GM12878 (cell line): ENCODE measurements at regions not wholly inside any gene's neighbourhood (a gene's known extent, or its start where the extent isn't known, plus 50 kb on each side); places are given as distances from the start of the nearest gene placed in this dataset.

Experiments used
- ATAC-seq: fragments of 200-7000 bp; cut with Tn5 transposase; 3 replicates; pipeline ENCODE4 v1.9.1; 2020; ENCODE audit warnings: mild to moderate bottlenecking, moderate library complexity
- BruUV-seq: library from RNA; stranded (reverse); fragments of 400-500 nt; replicated peaks from 2 replicates; lab custom pipeline; 2021; lab: Mats Ljungman, UMichigan
- CTCF ChIA-PET: fragments of 300-600 bp; sonication (Branson Sonifier 250); formaldehyde crosslinking; extraction: SDS; loops from one replicate; lab custom pipeline; 2021; ENCODE audit warnings: inconsistent platforms; lab: Yijun Ruan, JAX
- POLR2A ChIA-PET: fragments of 350-600 bp; formaldehyde crosslinking; extraction: SDS; loops from one replicate; lab custom pipeline; 2021; ENCODE audit warnings: inconsistent platforms; lab: Charles Lee
- RAD21 ChIA-PET: fragments of 300-600 bp; sonication (Branson Sonifier 250); formaldehyde crosslinking; loops from one replicate; lab custom pipeline; 2023; ENCODE audit warnings: antibody characterized with exemption; ENCODE audit not compliant: unreplicated experiment; lab: Charles Lee
- SMC1A ChIA-PET: fragments of 300-600 bp; sonication (Branson Sonifier 250); formaldehyde crosslinking; loops from one replicate; lab custom pipeline; 2023; ENCODE audit not compliant: unreplicated experiment, uncharacterized antibody; lab: Charles Lee
- DNase-seq: peaks from one replicate; pipeline ENCODE4 v3.0.0-alpha.2; 2011; ENCODE audit warnings: low read depth, low spot score
- FAIRE-seq: peaks from 3 replicates; lab custom pipeline; 2011; peaks lifted over from hg19 to GRCh38; lab: Jason Lieb, UNC
- H2AFZ ChIP-seq: 2 replicates; pipeline ENCODE4 v1.6.0; 2011; ENCODE audit warnings: low read depth, low read length, control low read depth; ENCODE audit not compliant: control insufficient read depth
- H3K27ac ChIP-seq: 2 replicates; pipeline ENCODE4 v1.5.1; 2011; ENCODE audit warnings: control low read depth; ENCODE audit not compliant: control insufficient read depth, insufficient read depth
- H3K27me3 ChIP-seq, 2 experiments: replicated peaks in 1 of 2; 2 replicates each; pipeline versions ENCODE4 v1.6.0 to v1.6.1; 2011; ENCODE audit warnings: low read length in 1 of 2; ENCODE audit not compliant: control insufficient read depth in 2 of 2, insufficient read depth in 2 of 2
- H3K36me3 ChIP-seq, 2 experiments: 2 replicates each; pipeline ENCODE4 v1.5.1; 2011; ENCODE audit warnings: low read length in 1 of 2; ENCODE audit not compliant: control insufficient read depth in 2 of 2, insufficient read depth in 2 of 2
- H3K4me1 ChIP-seq: 2 replicates; pipeline ENCODE4 v1.6.1; 2011; ENCODE audit warnings: mild to moderate bottlenecking, low read length, moderate library complexity, mixed read lengths; ENCODE audit not compliant: control insufficient read depth, insufficient read depth
- H3K4me2 ChIP-seq: 2 replicates; pipeline ENCODE4 v1.6.0; 2011; ENCODE audit warnings: control low read depth; ENCODE audit not compliant: control insufficient read depth, insufficient read depth
- H3K4me3 ChIP-seq: fragments of 200-600 bp; sonication (generic); 2 replicates; pipeline ENCODE4 v1.5.1; 2016
- H3K79me2 ChIP-seq: 2 replicates; pipeline ENCODE4 v1.6.0; 2011; ENCODE audit warnings: low read length; ENCODE audit not compliant: control insufficient read depth, insufficient read depth
- H3K9ac ChIP-seq: 2 replicates; pipeline ENCODE4 v1.8.0; 2011; ENCODE audit warnings: low read length, control low read depth, mixed read lengths; ENCODE audit not compliant: control insufficient read depth, insufficient read depth
- H3K9me3 ChIP-seq: replicated peaks from 3 replicates; pipeline ENCODE4 v1.5.1; 2011; ENCODE audit warnings: mild to moderate bottlenecking, low read length; ENCODE audit not compliant: control insufficient read depth, insufficient read depth
- H4K20me1 ChIP-seq: 2 replicates; pipeline ENCODE4 v1.6.0; 2011; ENCODE audit not compliant: control insufficient read depth, insufficient read depth
- CBX5 ChIP-seq: sonication (generic); IDR thresholded peaks from 2 replicates; pipeline ENCODE4 v1.6.1; 2016; ENCODE audit warnings: low read depth, moderate library complexity, mild to moderate bottlenecking, inconsistent platforms
- HDAC2 ChIP-seq: fragments of 200-600 bp; sonication (generic); IDR thresholded peaks from 2 replicates; pipeline ENCODE4 v1.6.1; 2017
- MEF2B ChIP-seq: fragments of 450-650 bp; IDR thresholded peaks from 2 replicates; pipeline ENCODE4 v1.6.1; 2018; ENCODE audit warnings: mild to moderate bottlenecking, moderate library complexity; ENCODE audit not compliant: partially characterized antibody, poor library complexity, severe bottlenecking
- MYC ChIP-seq: IDR thresholded peaks from 2 replicates; pipeline ENCODE4 v1.6.1; 2011; ENCODE audit warnings: mild to moderate bottlenecking, low read length, moderate library complexity, inconsistent platforms; ENCODE audit not compliant: insufficient read depth, insufficient replicate concordance, insufficient read length, severe bottlenecking
- NFYA ChIP-seq: IDR thresholded peaks from 2 replicates; pipeline ENCODE4 v1.6.1; 2011; ENCODE audit warnings: low read depth, mild to moderate bottlenecking, low read length, improper control_type of control experiment, borderline replicate concordance
- PML ChIP-seq: IDR thresholded peaks from 2 replicates; pipeline ENCODE4 v1.6.1; 2012; ENCODE audit warnings: low read length, inconsistent platforms
- POLR2A ChIP-seq: IDR thresholded peaks from 2 replicates; pipeline ENCODE4 v1.6.1; 2011; ENCODE audit warnings: low read depth, mild to moderate bottlenecking, low read length
- STAT1 ChIP-seq: fragments of 450-650 bp; conservative IDR thresholded peaks from 2 replicates; pipeline ENCODE4 v1.6.1; 2014; ENCODE audit warnings: antibody characterized with exemption, mild to moderate bottlenecking
- WRNIP1 ChIP-seq: IDR thresholded peaks from 2 replicates; pipeline ENCODE4 v1.6.1; 2011; ENCODE audit warnings: low read depth, low read length, improper control_type of control experiment, borderline replicate concordance
- in situ Hi-C: fragments of 300-500 bp; cut with MboI; formaldehyde crosslinking; loops from 9 replicates; pipeline ENCODE4 v1.14.3; 2018; ENCODE audit warnings: mixed read lengths
- intact Hi-C: fragments of 100-400 bp; cut with micrococcal nuclease; formaldehyde crosslinking; loops from one replicate; pipeline ENCODE4 v1.14.2; 2022; ENCODE audit not compliant: unreplicated experiment
- TF ChIP-seq, protein P1 (sequence below): IDR thresholded peaks from 2 replicates; pipeline ENCODE4 v1.6.1; 2011; ENCODE audit warnings: borderline replicate concordance, low read depth, mild to moderate bottlenecking, moderate library complexity, mixed read lengths, low read length; ENCODE audit not compliant: insufficient read depth; ENCODE audit errors: extremely low read length
- TF ChIP-seq, protein P2 (sequence below): IDR thresholded peaks from 2 replicates; pipeline ENCODE4 v1.6.1; 2012; ENCODE audit warnings: low read depth, low read length, improper control_type of control experiment
- TF ChIP-seq, protein P3 (sequence below): fragments of 450-650 bp; conservative IDR thresholded peaks from 2 replicates; pipeline ENCODE4 v1.6.1; 2017; ENCODE audit warnings: mild to moderate bottlenecking, moderate library complexity
- TF ChIP-seq, protein P4 (sequence below): IDR thresholded peaks from 2 replicates; pipeline ENCODE4 v1.6.1; 2011; ENCODE audit warnings: low read depth, mild to moderate bottlenecking, low read length, moderate library complexity, borderline replicate concordance; ENCODE audit errors: extremely low read depth
- TF ChIP-seq, protein P5 (sequence below): fragments of 450-650 bp; IDR thresholded peaks from 2 replicates; pipeline ENCODE4 v1.6.1; 2017; ENCODE audit warnings: mild to moderate bottlenecking, moderate library complexity

DNA sequence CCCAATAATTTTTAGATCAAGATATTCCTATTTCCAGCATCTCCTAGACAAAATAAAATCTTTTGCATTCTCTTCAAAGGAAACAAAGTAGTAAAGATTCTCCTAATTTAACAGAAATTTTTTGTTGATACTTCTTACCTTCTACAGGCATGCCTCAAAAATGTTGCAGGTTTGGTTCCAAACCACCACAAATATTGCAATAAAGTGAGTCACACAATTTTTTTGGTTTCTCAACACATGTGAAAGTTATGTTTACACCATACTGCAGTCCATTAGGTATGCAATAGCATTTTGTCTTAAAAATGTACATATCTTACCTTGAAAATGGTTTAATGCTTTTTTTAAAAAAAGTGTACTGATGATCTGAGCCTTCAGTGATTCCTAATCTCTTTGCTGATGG is 65.6 kb upstream of the USP15 start:
- Histone ChIP-seq H3K4me3 (no peak overlapping the region), H3K9ac (no peak overlapping the region), H3K9me3 (no peaks in the 10 kb centered on the region), H3K27me3 (peaks cover 15 to 18% of the 10 kb centered on the region in 2 experiments), H3K4me1 (peaks cover 3% of the 10 kb centered on the region; the same call in 1 of the 2 replicates), H2AFZ (no peak overlapping the region), H4K20me1 (no peaks in the 10 kb centered on the region), H3K36me3 (no peaks in the 10 kb centered on the region), H3K27ac (no peak overlapping the region), H3K4me2 (no peak overlapping the region), H3K79me2 (no peaks in the 10 kb centered on the region)
- ATAC-seq: no peak
- POLR2A ChIA-PET: no interaction called here
- intact Hi-C loops (no loop called here), in situ Hi-C loops (no loop called here)
- SMC1A ChIA-PET: no interaction called here
- TF ChIP-seq, protein P1, sequence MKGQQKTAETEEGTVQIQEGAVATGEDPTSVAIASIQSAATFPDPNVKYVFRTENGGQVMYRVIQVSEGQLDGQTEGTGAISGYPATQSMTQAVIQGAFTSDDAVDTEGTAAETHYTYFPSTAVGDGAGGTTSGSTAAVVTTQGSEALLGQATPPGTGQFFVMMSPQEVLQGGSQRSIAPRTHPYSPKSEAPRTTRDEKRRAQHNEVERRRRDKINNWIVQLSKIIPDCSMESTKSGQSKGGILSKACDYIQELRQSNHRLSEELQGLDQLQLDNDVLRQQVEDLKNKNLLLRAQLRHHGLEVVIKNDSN: no peak
- TF ChIP-seq WRNIP1: no peak
- TF ChIP-seq, protein P2, sequence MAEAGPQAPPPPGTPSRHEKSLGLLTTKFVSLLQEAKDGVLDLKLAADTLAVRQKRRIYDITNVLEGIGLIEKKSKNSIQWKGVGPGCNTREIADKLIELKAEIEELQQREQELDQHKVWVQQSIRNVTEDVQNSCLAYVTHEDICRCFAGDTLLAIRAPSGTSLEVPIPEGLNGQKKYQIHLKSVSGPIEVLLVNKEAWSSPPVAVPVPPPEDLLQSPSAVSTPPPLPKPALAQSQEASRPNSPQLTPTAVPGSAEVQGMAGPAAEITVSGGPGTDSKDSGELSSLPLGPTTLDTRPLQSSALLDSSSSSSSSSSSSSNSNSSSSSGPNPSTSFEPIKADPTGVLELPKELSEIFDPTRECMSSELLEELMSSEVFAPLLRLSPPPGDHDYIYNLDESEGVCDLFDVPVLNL: no peak
- no peak for TF ChIP-seq PML
- TF ChIP-seq CBX5: no peak
- TF ChIP-seq, protein P3, sequence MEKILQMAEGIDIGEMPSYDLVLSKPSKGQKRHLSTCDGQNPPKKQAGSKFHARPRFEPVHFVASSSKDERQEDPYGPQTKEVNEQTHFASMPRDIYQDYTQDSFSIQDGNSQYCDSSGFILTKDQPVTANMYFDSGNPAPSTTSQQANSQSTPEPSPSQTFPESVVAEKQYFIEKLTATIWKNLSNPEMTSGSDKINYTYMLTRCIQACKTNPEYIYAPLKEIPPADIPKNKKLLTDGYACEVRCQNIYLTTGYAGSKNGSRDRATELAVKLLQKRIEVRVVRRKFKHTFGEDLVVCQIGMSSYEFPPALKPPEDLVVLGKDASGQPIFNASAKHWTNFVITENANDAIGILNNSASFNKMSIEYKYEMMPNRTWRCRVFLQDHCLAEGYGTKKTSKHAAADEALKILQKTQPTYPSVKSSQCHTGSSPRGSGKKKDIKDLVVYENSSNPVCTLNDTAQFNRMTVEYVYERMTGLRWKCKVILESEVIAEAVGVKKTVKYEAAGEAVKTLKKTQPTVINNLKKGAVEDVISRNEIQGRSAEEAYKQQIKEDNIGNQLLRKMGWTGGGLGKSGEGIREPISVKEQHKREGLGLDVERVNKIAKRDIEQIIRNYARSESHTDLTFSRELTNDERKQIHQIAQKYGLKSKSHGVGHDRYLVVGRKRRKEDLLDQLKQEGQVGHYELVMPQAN: no peak
- TF ChIP-seq HDAC2: no peak
- TF ChIP-seq, protein P4, sequence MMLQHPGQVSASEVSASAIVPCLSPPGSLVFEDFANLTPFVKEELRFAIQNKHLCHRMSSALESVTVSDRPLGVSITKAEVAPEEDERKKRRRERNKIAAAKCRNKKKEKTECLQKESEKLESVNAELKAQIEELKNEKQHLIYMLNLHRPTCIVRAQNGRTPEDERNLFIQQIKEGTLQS: no peak
- TF ChIP-seq STAT1: no peak
- TF ChIP-seq, protein P5, sequence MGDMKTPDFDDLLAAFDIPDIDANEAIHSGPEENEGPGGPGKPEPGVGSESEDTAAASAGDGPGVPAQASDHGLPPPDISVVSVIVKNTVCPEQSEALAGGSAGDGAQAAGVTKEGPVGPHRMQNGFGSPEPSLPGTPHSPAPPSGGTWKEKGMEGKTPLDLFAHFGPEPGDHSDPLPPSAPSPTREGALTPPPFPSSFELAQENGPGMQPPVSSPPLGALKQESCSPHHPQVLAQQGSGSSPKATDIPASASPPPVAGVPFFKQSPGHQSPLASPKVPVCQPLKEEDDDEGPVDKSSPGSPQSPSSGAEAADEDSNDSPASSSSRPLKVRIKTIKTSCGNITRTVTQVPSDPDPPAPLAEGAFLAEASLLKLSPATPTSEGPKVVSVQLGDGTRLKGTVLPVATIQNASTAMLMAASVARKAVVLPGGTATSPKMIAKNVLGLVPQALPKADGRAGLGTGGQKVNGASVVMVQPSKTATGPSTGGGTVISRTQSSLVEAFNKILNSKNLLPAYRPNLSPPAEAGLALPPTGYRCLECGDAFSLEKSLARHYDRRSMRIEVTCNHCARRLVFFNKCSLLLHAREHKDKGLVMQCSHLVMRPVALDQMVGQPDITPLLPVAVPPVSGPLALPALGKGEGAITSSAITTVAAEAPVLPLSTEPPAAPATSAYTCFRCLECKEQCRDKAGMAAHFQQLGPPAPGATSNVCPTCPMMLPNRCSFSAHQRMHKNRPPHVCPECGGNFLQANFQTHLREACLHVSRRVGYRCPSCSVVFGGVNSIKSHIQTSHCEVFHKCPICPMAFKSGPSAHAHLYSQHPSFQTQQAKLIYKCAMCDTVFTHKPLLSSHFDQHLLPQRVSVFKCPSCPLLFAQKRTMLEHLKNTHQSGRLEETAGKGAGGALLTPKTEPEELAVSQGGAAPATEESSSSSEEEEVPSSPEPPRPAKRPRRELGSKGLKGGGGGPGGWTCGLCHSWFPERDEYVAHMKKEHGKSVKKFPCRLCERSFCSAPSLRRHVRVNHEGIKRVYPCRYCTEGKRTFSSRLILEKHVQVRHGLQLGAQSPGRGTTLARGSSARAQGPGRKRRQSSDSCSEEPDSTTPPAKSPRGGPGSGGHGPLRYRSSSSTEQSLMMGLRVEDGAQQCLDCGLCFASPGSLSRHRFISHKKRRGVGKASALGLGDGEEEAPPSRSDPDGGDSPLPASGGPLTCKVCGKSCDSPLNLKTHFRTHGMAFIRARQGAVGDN: no peak
- TF ChIP-seq MYC: no peak
- TF ChIP-seq POLR2A: no peak
- TF ChIP-seq MEF2B: no peak
- no peak for TF ChIP-seq NFYA
- RAD21 ChIA-PET: no interaction called here
- CTCF ChIA-PET: no interaction called here
- no peak for FAIRE-seq
- BruUV-seq: no TSS peak
- no peak for DNase-seq
